T-helper 1 cell treated with Interleukin-12 subunit alpha and Interleukin-12 subunit beta and Interleukin-4 antibody, amounts not matched to agents 30 μg/mL and 1 μg/mL, for 36 hours (primary cell): ENCODE measurements at regions not wholly inside any gene's neighbourhood (a gene's known extent, or its start where the extent isn't known, plus 50 kb on each side); places are given as distances from the start of the nearest gene placed in this dataset.
"Not testable (repeated sequence)": the region's sequence is repeated elsewhere in the genome, so short reads cannot be mapped to it uniquely, and the experiment has no call there.

Experiments
- H3K27ac Mint-ChIP-seq: one replicate; pipeline ENCODE4 v1.8.0; 2021; ENCODE audit warnings: mild to moderate bottlenecking, mixed read lengths
- H3K27me3 Mint-ChIP-seq: one replicate; pipeline ENCODE4 v1.8.0; 2021; ENCODE audit warnings: low read depth, mixed read lengths
- H3K36me3 Mint-ChIP-seq: one replicate; pipeline ENCODE4 v1.8.0; 2021; ENCODE audit warnings: low read depth, mixed read lengths
- H3K4me1 Mint-ChIP-seq: one replicate; pipeline ENCODE4 v1.8.0; 2021; ENCODE audit warnings: low read depth, mixed read lengths
- H3K4me3 Mint-ChIP-seq: one replicate; pipeline ENCODE4 v1.8.0; 2021; ENCODE audit warnings: mild to moderate bottlenecking, moderate library complexity, mixed read lengths
- H3K9me3 Mint-ChIP-seq: one replicate; pipeline ENCODE4 v1.8.0; 2021; ENCODE audit warnings: mixed read lengths

DNA sequence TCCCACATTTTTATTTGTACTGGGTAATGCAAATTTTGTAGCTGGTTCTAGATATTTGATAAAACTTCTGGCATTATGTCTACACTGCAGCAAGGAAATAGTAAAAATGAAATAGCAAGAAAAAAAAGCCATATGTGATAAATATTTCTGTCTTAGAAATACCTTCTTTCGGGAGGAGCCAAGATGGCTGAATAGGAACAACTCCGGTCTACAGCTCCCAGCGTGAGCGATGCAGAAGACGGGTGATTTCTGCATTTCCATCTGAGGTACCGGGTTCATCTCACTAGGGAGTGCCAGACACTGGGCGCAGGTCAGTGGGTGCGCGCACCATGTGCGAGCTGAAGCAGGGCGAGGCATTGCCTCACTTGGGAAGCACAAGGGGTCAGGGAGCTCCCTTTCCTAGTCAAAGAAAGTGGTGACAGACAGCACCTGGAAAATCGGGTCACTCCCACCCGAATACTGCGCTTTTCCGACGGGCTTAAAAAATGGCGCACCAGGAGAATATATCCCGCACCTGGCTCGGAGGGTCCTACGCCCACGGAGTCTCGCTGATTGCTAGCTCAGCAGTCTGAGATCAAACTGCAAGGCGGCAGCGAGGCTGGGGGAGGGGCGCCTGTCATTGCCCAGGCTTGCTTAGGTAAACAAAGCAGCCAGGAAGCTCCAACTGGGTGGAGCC lies 461.4 kb downstream of the ZWINT start:
- H3K36me3 Mint-ChIP-seq, H3K27me3 Mint-ChIP-seq, H3K4me3 Mint-ChIP-seq, H3K4me1 Mint-ChIP-seq, H3K27ac Mint-ChIP-seq: not testable (repeated sequence)
- H3K9me3 Mint-ChIP-seq: peaks cover 23% of the 10 kb centered on the region

DNA sequence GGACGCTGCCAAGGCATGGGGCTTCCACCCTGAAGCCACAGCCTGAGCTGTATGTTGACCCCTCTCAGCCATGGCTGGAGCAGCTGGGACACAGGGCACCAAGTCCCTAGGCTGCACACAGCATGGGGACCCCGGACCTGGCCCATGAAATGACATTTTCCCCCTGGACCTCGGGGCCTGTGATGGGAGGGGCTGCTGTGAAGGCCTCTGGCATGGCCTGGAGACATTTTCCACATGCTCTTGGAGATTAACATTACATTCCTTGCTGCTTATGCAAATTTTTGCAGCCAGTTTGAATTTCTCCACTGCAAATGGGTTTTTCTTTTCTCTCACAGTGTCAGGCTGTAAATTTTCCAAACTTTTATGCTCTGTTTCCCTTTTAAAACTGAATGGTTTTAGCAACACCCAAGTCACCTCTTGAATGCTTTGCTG lies 463.6 kb downstream of the ZWINT start:
- no peaks in the 10 kb centered on the region for H3K4me1 Mint-ChIP-seq
- H3K9me3 Mint-ChIP-seq: peaks cover 23% of the 10 kb centered on the region
- H3K4me3 Mint-ChIP-seq: no peak overlapping the region
- H3K36me3 Mint-ChIP-seq: no peaks in the 10 kb centered on the region
- no peak overlapping the region for H3K27ac Mint-ChIP-seq
- no peaks in the 10 kb centered on the region for H3K27me3 Mint-ChIP-seq

GRCh38 chr10:55892276-55892675 lies 468.8 kb downstream of the ZWINT start:
- Mint-ChIP-seq H3K4me1 (no peaks in the 10 kb centered on the region), H3K36me3 (no peaks in the 10 kb centered on the region), H3K9me3 (peaks cover 13% of the 10 kb centered on the region), H3K4me3 (no peak overlapping the region), H3K27me3 (no peaks in the 10 kb centered on the region), H3K27ac (no peak overlapping the region)

DNA sequence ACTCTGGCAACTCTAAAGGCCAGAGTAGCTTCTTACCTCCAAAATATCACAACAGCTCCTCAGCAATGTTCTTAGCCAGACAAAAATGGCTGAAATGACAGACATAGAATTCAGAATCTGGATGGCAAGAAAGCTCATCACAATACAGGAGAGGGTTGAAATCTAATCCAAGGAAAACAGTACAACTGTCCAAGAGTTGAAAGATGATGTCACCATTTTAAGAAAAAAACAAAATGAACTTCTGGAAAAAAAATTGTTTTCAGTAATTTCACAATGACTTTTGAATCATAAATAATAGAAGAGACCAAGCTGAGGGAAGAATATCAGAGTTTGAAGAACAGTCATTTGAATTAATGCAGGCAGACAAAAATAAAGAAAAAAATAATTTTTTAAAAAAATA lies 479.5 kb downstream of the ZWINT start:
- Mint-ChIP-seq H3K4me1 (no peaks in the 10 kb centered on the region), H3K27me3 (no peaks in the 10 kb centered on the region), H3K27ac (no peak overlapping the region), H3K9me3 (peaks cover 32% of the 10 kb centered on the region), H3K4me3 (no peak overlapping the region), H3K36me3 (peaks cover 3% of the 10 kb centered on the region)

- no peaks in the 10 kb centered on the region for H3K27me3 Mint-ChIP-seq
- H3K27ac Mint-ChIP-seq: no peak overlapping the region
- H3K9me3 Mint-ChIP-seq: peaks cover 4% of the 10 kb centered on the region
Measured at GRCh38 chr10:55873485-55873884, 487.6 kb downstream of the ZWINT start.

GRCh38 chr10:55870186-55870585 lies 490.9 kb downstream of the ZWINT start:
- Mint-ChIP-seq H3K36me3 (no peaks in the 10 kb centered on the region), H3K4me3 (no peak overlapping the region), H3K4me1 (no peaks in the 10 kb centered on the region), H3K27me3 (no peaks in the 10 kb centered on the region), H3K9me3 (peaks cover 5% of the 10 kb centered on the region), H3K27ac (no peak overlapping the region)

More at GRCh38 chr10:55873485-55873884, 487.6 kb downstream of the ZWINT start:
- Mint-ChIP-seq H3K36me3 (no peaks in the 10 kb centered on the region), H3K4me1 (no peaks in the 10 kb centered on the region), H3K4me3 (no peak overlapping the region)

DNA sequence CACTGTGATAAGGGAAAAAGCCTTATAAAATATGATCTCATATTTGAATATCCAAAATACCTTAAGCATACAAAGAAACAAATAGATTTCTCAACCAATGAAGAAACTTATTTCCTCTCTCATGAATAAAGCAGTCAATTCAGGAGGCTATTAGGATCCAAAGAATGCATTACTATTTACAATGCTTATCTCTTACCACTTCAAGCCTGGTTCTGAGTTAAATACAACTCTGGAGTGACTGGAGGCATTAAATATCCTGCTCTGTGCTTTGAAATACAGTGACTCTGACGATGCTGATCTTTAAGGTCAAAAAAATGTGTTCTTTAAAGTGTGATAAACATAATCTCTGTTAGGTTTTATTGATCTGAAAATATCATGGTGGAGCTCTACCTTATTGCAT lies 493.2 kb downstream of the ZWINT start:
- Mint-ChIP-seq H3K27ac (no peak overlapping the region), H3K36me3 (no peaks in the 10 kb centered on the region), H3K9me3 (peaks cover 7% of the 10 kb centered on the region), H3K4me1 (no peaks in the 10 kb centered on the region), H3K4me3 (no peak overlapping the region), H3K27me3 (no peaks in the 10 kb centered on the region)

GRCh38 chr10:55858730-55859129 lies 502.3 kb downstream of the ZWINT start:
- Mint-ChIP-seq H3K4me1 (no peaks in the 10 kb centered on the region), H3K27ac (no peak overlapping the region), H3K27me3 (no peaks in the 10 kb centered on the region), H3K9me3 (peaks cover 10% of the 10 kb centered on the region), H3K36me3 (no peaks in the 10 kb centered on the region), H3K4me3 (no peak overlapping the region)

GRCh38 chr10:55852900-55853299 lies 508.2 kb downstream of the ZWINT start:
- Mint-ChIP-seq H3K27me3 (no peaks in the 10 kb centered on the region), H3K4me3 (no peak overlapping the region), H3K4me1 (no peaks in the 10 kb centered on the region), H3K27ac (no peak overlapping the region), H3K9me3 (peaks cover 3% of the 10 kb centered on the region), H3K36me3 (no peaks in the 10 kb centered on the region)

DNA sequence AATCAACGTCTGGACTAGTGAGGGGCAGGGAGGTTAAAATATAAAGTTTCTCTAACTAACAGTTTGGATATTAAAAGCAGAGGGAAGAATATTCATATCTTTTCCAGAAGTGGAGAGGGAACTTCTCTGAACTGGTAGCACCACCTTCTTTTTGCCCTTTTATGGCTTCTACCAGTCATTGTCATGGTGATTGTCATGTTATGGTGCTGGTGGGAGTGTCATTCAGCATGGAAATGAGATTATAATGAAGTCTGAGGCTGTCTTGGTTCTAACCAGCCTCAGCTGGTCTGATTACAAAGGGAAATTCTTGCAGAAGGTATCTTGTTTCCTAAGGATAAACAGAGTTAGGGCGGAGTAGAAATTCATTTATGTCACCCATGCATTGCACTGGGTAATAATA lies 523.8 kb downstream of the ZWINT start:
- Mint-ChIP-seq H3K36me3 (no peaks in the 10 kb centered on the region), H3K9me3 (no peaks in the 10 kb centered on the region), H3K27me3 (no peaks in the 10 kb centered on the region)

GRCh38 chr10:55822096-55822495 lies 539.0 kb downstream of the ZWINT start:
- no peak overlapping the region for H3K4me3 Mint-ChIP-seq
- H3K36me3 Mint-ChIP-seq: no peaks in the 10 kb centered on the region
- H3K27me3 Mint-ChIP-seq: no peaks in the 10 kb centered on the region
- no peaks in the 10 kb centered on the region for H3K4me1 Mint-ChIP-seq
- peaks cover 8% of the 10 kb centered on the region for H3K9me3 Mint-ChIP-seq
- H3K27ac Mint-ChIP-seq: no peak overlapping the region

More for the DNA sequence above, 523.8 kb downstream of the ZWINT start:
- no peaks in the 10 kb centered on the region for H3K4me1 Mint-ChIP-seq
- no peak overlapping the region for H3K27ac Mint-ChIP-seq
- H3K4me3 Mint-ChIP-seq: no peak overlapping the region

GRCh38 chr10:55820478-55820877 lies 540.6 kb downstream of the ZWINT start:
- H3K36me3 Mint-ChIP-seq: no peaks in the 10 kb centered on the region
- no peak overlapping the region for H3K4me3 Mint-ChIP-seq
- H3K27ac Mint-ChIP-seq: no peak overlapping the region
- H3K27me3 Mint-ChIP-seq: no peaks in the 10 kb centered on the region
- H3K9me3 Mint-ChIP-seq: peaks cover 8% of the 10 kb centered on the region
- H3K4me1 Mint-ChIP-seq: no peaks in the 10 kb centered on the region

GRCh38 chr10:55820071-55820470 lies 541.0 kb downstream of the ZWINT start:
- H3K27ac Mint-ChIP-seq: no peak overlapping the region
- H3K27me3 Mint-ChIP-seq: no peaks in the 10 kb centered on the region
- no peaks in the 10 kb centered on the region for H3K4me1 Mint-ChIP-seq
- no peaks in the 10 kb centered on the region for H3K36me3 Mint-ChIP-seq
- H3K9me3 Mint-ChIP-seq: peaks cover 8% of the 10 kb centered on the region
- H3K4me3 Mint-ChIP-seq: no peak overlapping the region

DNA sequence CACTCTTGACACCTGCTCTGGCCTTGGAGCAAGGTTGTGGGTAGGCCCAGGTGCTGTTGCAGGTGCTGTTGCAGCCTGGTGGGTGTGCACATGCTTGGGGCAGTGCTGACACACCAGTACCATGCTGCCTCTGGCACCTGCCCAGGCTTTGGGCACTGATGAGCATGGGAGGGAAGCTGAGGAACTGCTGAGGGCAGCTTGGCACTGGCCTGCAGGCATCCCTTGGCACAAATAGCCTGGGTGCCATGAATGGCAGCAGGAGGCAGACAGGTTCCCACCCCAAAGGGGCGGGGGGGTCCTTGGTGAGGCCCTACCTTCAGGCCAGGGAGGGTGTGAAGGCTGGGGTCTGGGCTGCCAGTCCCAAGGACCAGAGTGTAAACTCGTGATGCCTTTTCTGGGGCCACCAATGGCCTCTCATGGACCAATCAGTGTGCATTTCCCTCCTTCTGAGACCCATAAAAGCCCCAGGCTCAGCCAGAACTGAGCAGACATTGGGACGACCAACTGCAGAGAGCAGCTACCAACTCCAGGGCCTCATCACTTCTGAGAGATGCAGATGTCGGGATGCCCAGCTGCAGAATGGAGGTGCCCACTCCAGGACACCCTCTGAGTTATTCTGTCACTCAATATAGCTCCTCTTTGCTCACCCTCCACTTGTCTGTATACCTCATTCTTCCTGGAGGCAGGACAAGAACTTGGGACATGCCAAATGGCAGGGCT lies 547.4 kb downstream of the ZWINT start:
- Mint-ChIP-seq H3K27ac (no peak overlapping the region), H3K4me3 (no peak overlapping the region), H3K36me3 (no peaks in the 10 kb centered on the region), H3K9me3 (peaks cover 5% of the 10 kb centered on the region), H3K4me1 (no peaks in the 10 kb centered on the region), H3K27me3 (no peaks in the 10 kb centered on the region)

GRCh38 chr10:55803055-55803454 lies 558.0 kb downstream of the ZWINT start:
- no peaks in the 10 kb centered on the region for H3K4me1 Mint-ChIP-seq
- H3K36me3 Mint-ChIP-seq: no peaks in the 10 kb centered on the region
- no peak overlapping the region for H3K4me3 Mint-ChIP-seq
- H3K27me3 Mint-ChIP-seq: no peaks in the 10 kb centered on the region
- H3K27ac Mint-ChIP-seq: no peak overlapping the region
- peaks cover 33% of the 10 kb centered on the region for H3K9me3 Mint-ChIP-seq
